OCI-LY3 (cell line): ENCODE measurements at regions not wholly inside any gene's neighbourhood (a gene's known extent, or its start where the extent isn't known, plus 50 kb on each side); places are given as distances from the start of the nearest gene placed in this dataset.

ENCODE experiments used
- H2AFZ ChIP-seq: fragments of 200-600, 300-600 bp; shearing (Covaris generic); 2 replicates; pipeline ENCODE4 v1.6.0; 2014; ENCODE audit warnings: antibody characterized with exemption, low read depth, low read length
- H3K27ac ChIP-seq: fragments of 200-600, 300-600 bp; sonication (generic); 2 replicates; pipeline ENCODE4 v1.5.1; 2014; ENCODE audit warnings: mild to moderate bottlenecking, low read length, moderate library complexity, mixed read lengths
- H3K27me3 ChIP-seq: fragments of 200-600, 300-600 bp; sonication (generic); 2 replicates; pipeline ENCODE4 v1.6.1; 2014; ENCODE audit warnings: low read depth, low read length, mixed read lengths
- H3K36me3 ChIP-seq: fragments of 200-600, 300-600 bp; sonication (generic); replicated peaks from 2 replicates; pipeline ENCODE3; 2014; ENCODE audit warnings: low read depth, low read length, mixed read lengths
- H3K4me1 ChIP-seq: fragments of 300-600, 200-600 bp; sonication (generic); 2 replicates; pipeline ENCODE4 v1.6.1; 2014; ENCODE audit warnings: low read length, mixed read lengths
- H3K4me2 ChIP-seq: fragments of 200-600, 300-600 bp; sonication (generic); 2 replicates; pipeline ENCODE4 v1.6.1; 2014; ENCODE audit warnings: low read length, mixed read lengths
- H3K4me3 ChIP-seq: fragments of 300-600, 200-600 bp; sonication (generic); 2 replicates; pipeline ENCODE4 v1.5.1; 2014; ENCODE audit warnings: antibody characterized with exemption, mild to moderate bottlenecking, low read length, moderate library complexity
- H3K79me2 ChIP-seq: fragments of 300-600, 200-600 bp; shearing (Covaris generic); 2 replicates; pipeline ENCODE4 v1.6.1; 2014; ENCODE audit warnings: mild to moderate bottlenecking, low read length, mixed read lengths
- H3K9ac ChIP-seq: fragments of 300-600, 200-600 bp; shearing (Covaris generic); 2 replicates; pipeline ENCODE4 v1.6.0; 2014; ENCODE audit warnings: mild to moderate bottlenecking, low read length, moderate library complexity
- H3K9me3 ChIP-seq: fragments of 200-600, 300-600 bp; shearing (Covaris generic); 2 replicates; pipeline ENCODE4 v1.6.1; 2014; ENCODE audit warnings: low read length, mixed read lengths; ENCODE audit not compliant: insufficient read depth
- H4K20me1 ChIP-seq: fragments of 200-600, 300-600 bp; sonication (generic); 2 replicates; pipeline ENCODE4 v1.6.1; 2016; ENCODE audit warnings: low read length, mixed read lengths; ENCODE audit not compliant: insufficient read depth
- EZH2phosphoT487 ChIP-seq: fragments of 200-600 bp; shearing (Covaris generic); IDR thresholded peaks from 2 replicates; pipeline ENCODE4 v1.6.1; 2018; ENCODE audit warnings: antibody characterized with exemption, mixed run types, low read depth
- TF ChIP-seq, protein P1 (sequence below): fragments of 200-600, 300-600 bp; sonication (generic); IDR thresholded peaks from 2 replicates; pipeline ENCODE4 v1.5.1; 2014; ENCODE audit warnings: antibody characterized with exemption, low read length, low read depth

DNA sequence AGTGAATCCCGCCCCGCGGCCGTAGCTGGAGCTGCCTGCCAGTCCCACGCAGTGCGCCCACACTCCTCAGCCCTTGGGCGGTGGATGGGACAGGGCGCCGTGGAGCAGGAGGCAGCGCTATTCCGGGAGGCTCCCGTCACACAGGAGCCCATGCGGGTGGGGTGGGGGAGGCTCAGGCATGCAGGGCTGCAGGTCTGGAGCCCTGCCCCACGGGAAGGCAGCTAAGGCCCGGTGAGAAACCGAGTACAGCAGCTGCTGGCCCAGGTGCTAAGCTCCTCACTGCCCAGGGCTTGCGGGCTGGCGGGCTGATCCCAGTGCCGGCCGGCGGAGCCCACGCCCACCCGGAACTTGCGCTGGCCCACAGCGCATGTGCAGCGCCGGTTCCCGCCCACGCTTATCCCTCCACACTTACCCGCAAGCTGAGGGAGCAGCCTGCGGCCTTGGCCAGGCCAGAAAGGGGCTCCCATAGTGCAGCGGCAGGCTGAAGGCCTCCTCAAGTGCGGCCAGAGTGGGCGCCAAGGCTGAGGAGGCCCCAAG is 1152.8 kb upstream of the CELF4 start:
- no peak overlapping the region for H2AFZ ChIP-seq
- no peaks in the 10 kb centered on the region for H3K4me1 ChIP-seq
- H3K4me2 ChIP-seq, result no peak overlapping the region
- no peaks in the 10 kb centered on the region for H3K9me3 ChIP-seq
- H3K27me3 ChIP-seq, result no peaks in the 10 kb centered on the region
- TF ChIP-seq EZH2phosphoT487, result no peak
- TF ChIP-seq, protein P1, sequence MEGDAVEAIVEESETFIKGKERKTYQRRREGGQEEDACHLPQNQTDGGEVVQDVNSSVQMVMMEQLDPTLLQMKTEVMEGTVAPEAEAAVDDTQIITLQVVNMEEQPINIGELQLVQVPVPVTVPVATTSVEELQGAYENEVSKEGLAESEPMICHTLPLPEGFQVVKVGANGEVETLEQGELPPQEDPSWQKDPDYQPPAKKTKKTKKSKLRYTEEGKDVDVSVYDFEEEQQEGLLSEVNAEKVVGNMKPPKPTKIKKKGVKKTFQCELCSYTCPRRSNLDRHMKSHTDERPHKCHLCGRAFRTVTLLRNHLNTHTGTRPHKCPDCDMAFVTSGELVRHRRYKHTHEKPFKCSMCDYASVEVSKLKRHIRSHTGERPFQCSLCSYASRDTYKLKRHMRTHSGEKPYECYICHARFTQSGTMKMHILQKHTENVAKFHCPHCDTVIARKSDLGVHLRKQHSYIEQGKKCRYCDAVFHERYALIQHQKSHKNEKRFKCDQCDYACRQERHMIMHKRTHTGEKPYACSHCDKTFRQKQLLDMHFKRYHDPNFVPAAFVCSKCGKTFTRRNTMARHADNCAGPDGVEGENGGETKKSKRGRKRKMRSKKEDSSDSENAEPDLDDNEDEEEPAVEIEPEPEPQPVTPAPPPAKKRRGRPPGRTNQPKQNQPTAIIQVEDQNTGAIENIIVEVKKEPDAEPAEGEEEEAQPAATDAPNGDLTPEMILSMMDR, result no peak
- H4K20me1 ChIP-seq, result no peaks in the 10 kb centered on the region
- H3K27ac ChIP-seq, result no peak overlapping the region
- no peak overlapping the region for H3K9ac ChIP-seq
- no peaks in the 10 kb centered on the region for H3K79me2 ChIP-seq
- H3K4me3 ChIP-seq, result no peak overlapping the region
- H3K36me3 ChIP-seq, result no peaks in the 10 kb centered on the region

DNA sequence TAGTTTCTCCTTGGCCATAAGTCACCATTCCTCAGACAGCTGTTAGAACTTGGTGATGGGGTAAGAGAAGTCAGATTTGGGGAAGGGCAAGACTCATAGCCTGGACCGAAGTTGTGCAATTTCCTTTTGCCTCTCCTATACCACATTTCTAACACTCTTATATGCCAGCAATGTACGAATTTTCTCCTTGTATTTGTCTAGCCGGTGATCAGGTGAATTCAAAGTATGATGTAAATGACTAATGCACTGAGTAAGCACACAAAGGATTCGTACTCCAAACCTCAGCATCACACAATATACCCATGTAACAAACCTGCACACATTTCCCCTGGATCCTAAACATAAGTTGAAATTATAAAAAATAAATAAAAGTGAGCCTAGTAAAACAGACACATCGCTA is 1143.5 kb upstream of the CELF4 start:
- no peak overlapping the region for H3K9ac ChIP-seq
- peaks cover 14% of the 10 kb centered on the region; the same call in 1 of the 2 replicates for H3K9me3 ChIP-seq
- no peaks in the 10 kb centered on the region for H3K4me1 ChIP-seq
- H3K27me3 ChIP-seq, result no peaks in the 10 kb centered on the region
- H3K27ac ChIP-seq, result no peak overlapping the region
- no peak overlapping the region for H2AFZ ChIP-seq
- H4K20me1 ChIP-seq, result no peaks in the 10 kb centered on the region
- TF ChIP-seq EZH2phosphoT487, result no peak
- TF ChIP-seq, protein P1, result no peak
- no peak overlapping the region for H3K4me3 ChIP-seq
- no peak overlapping the region for H3K4me2 ChIP-seq
- no peaks in the 10 kb centered on the region for H3K79me2 ChIP-seq
- H3K36me3 ChIP-seq, result peaks cover 5% of the 10 kb centered on the region

DNA sequence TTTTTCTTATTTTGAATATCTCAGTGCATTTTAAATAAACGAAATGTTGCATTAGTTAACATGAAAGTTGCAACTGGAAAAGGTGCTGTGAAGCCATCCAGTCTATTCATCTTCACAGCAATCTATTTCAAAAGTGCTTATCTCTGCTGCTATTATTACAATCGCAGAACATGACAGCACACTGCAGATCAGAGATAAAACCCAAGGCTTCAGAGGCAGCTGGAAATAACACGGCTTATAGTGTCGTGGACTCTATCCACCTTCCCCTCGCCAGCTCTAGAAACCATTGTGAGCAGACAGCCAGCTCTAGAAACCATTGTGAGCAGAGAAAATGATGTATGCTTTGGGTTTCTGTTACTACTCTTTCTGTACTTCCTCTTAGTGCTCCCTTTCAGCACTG is 1140.8 kb upstream of the CELF4 start:
- H3K36me3 ChIP-seq, result peaks cover 5% of the 10 kb centered on the region
- no peak overlapping the region for H3K4me3 ChIP-seq
- H3K9me3 ChIP-seq, result peaks cover 15% of the 10 kb centered on the region; the same call in 1 of the 2 replicates
- TF ChIP-seq EZH2phosphoT487, result no peak
- TF ChIP-seq, protein P1, result no peak
- H4K20me1 ChIP-seq, result no peaks in the 10 kb centered on the region
- H3K27ac ChIP-seq, result no peak overlapping the region
- no peaks in the 10 kb centered on the region for H3K27me3 ChIP-seq
- no peak overlapping the region for H2AFZ ChIP-seq
- no peak overlapping the region for H3K9ac ChIP-seq
- H3K4me2 ChIP-seq, result no peak overlapping the region
- H3K79me2 ChIP-seq, result no peaks in the 10 kb centered on the region
- no peaks in the 10 kb centered on the region for H3K4me1 ChIP-seq

DNA sequence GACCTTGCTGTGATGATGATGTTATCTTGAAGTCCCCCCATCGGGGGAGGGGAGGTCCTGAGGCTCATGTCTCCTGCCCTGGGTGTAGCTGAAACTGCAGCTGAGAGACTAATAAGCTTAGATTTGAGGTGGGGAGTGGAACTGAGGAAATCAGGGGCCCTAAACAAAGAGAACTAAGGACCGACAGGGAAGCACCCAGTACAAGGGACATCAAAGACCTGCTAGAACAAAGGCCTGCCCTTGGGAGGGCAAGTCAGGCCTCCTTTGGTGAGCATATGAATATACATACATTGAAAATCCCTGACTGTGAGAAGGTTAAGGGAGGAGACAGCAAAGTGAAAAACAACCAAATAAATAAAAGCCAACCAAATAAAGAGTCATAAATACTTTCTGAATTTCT is 1132.5 kb upstream of the CELF4 start:
- TF ChIP-seq EZH2phosphoT487, result no peak
- TF ChIP-seq, protein P1, result no peak
- Histone ChIP-seq H3K79me2 (no peaks in the 10 kb centered on the region), H3K4me2 (no peak overlapping the region), H4K20me1 (no peaks in the 10 kb centered on the region), H3K27ac (no peak overlapping the region), H3K27me3 (no peaks in the 10 kb centered on the region), H3K9me3 (0 out of 2 replicates have a peak, but pooled peaks cover 3% of the 10 kb centered on the region), H3K4me1 (no peaks in the 10 kb centered on the region), H3K4me3 (no peak overlapping the region), H3K9ac (no peak overlapping the region), H3K36me3 (no peaks in the 10 kb centered on the region), H2AFZ (no peak overlapping the region)
